Osteocyte (in vitro differentiated cells): ENCODE measurements at regions not wholly inside any gene's neighbourhood (a gene's known extent, or its start where the extent isn't known, plus 50 kb on each side); places are given as distances from the start of the nearest gene placed in this dataset.

ENCODE experiments used
- DNase-seq: peaks from one replicate; pipeline ENCODE4 v3.0.0; 2021; ENCODE audit warnings: mixed read lengths; ENCODE audit not compliant: unreplicated experiment; ENCODE audit errors: extremely low spot score
- H3K27ac Mint-ChIP-seq: one replicate; pipeline ENCODE4 v1.8.0; 2021; ENCODE audit warnings: mild to moderate bottlenecking, mixed read lengths; ENCODE audit not compliant: unreplicated experiment
- H3K27me3 Mint-ChIP-seq: one replicate; pipeline ENCODE4 v1.8.0; 2021; ENCODE audit warnings: mixed read lengths; ENCODE audit not compliant: unreplicated experiment
- H3K36me3 Mint-ChIP-seq: one replicate; pipeline ENCODE4 v1.8.0; 2021; ENCODE audit warnings: mixed read lengths; ENCODE audit not compliant: unreplicated experiment
- H3K4me1 Mint-ChIP-seq: one replicate; pipeline ENCODE4 v1.8.0; 2021; ENCODE audit warnings: mixed read lengths; ENCODE audit not compliant: unreplicated experiment
- H3K4me3 Mint-ChIP-seq: one replicate; pipeline ENCODE4 v1.8.0; 2021; ENCODE audit warnings: mild to moderate bottlenecking, moderate library complexity, mixed read lengths; ENCODE audit not compliant: unreplicated experiment
- H3K9me3 Mint-ChIP-seq: one replicate; pipeline ENCODE4 v1.8.0; 2021; ENCODE audit warnings: mixed read lengths; ENCODE audit not compliant: unreplicated experiment
- TF ChIP-seq, protein P1 (sequence below): fragments of 200-600 bp; sonication (generic); IDR thresholded peaks from 2 replicates; pipeline ENCODE4 v1.5.0; 2021; ENCODE audit warnings: antibody characterized with exemption, mild to moderate bottlenecking, moderate library complexity

- Mint-ChIP-seq H3K4me3 (no peak overlapping the region), H3K9me3 (no peaks in the 10 kb centered on the region), H3K27me3 (no peaks in the 10 kb centered on the region), H3K4me1 (peaks cover 25% of the 10 kb centered on the region), H3K36me3 (no peaks in the 10 kb centered on the region), H3K27ac (no peak overlapping the region)
- TF ChIP-seq, protein P1, sequence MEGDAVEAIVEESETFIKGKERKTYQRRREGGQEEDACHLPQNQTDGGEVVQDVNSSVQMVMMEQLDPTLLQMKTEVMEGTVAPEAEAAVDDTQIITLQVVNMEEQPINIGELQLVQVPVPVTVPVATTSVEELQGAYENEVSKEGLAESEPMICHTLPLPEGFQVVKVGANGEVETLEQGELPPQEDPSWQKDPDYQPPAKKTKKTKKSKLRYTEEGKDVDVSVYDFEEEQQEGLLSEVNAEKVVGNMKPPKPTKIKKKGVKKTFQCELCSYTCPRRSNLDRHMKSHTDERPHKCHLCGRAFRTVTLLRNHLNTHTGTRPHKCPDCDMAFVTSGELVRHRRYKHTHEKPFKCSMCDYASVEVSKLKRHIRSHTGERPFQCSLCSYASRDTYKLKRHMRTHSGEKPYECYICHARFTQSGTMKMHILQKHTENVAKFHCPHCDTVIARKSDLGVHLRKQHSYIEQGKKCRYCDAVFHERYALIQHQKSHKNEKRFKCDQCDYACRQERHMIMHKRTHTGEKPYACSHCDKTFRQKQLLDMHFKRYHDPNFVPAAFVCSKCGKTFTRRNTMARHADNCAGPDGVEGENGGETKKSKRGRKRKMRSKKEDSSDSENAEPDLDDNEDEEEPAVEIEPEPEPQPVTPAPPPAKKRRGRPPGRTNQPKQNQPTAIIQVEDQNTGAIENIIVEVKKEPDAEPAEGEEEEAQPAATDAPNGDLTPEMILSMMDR = no peak
- DNase-seq = no peak
These were observed 361.4 kb downstream of the EFNB2 start for GRCh38 chr13:106173891-106174610.

- H3K36me3 Mint-ChIP-seq = no peaks in the 10 kb centered on the region
- no peaks in the 10 kb centered on the region for H3K27me3 Mint-ChIP-seq
- peaks cover 25% of the 10 kb centered on the region for H3K4me1 Mint-ChIP-seq
- H3K9me3 Mint-ChIP-seq = no peaks in the 10 kb centered on the region
- no peak overlapping the region for H3K27ac Mint-ChIP-seq
- H3K4me3 Mint-ChIP-seq = no peak overlapping the region
- DNase-seq = no peak
- TF ChIP-seq, protein P1 = no peak
These were observed 362.1 kb downstream of the EFNB2 start for GRCh38 chr13:106173346-106173745.

DNA sequence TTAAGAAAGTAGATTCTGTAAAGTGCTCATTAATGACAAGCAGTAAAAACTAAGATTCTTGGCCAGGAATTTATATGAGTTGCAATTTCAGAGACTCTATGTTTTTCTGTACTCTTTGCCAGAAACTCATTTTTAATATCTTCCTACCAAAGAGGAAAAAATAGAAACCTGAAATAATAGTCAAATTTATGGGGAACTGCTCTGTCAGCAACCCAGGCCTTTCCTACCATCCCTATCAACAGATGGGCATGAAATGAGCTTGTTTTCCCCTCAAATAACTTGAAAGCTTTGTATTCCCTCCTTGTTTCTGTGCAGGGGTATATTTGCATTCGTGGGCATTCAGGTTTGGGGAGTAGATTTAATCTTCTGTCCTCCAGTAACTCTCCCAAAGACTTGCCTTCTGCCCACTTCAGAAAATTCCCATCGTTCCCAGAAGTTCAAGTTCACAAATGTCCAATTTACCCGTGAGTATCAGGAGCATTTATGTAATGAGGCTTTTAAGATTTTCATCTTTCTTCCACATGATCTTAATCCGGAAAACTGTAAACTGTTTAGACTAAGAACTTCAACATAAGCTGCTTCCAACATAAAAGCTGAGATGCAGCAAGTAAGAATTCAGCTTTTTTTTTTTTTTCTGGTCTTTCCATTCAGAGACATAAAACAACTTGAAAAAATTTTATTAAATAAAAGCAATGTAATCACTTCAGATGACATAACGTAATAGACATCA lies 363.1 kb downstream of the EFNB2 start:
- TF ChIP-seq, protein P1 = no peak
- DNase-seq = no peak
- no peak overlapping the region for H3K4me3 Mint-ChIP-seq

GRCh38 chr13:106163426-106163825 lies 372.0 kb downstream of the EFNB2 start:
- Mint-ChIP-seq H3K9me3 (peaks cover 12% of the 10 kb centered on the region), H3K27me3 (no peaks in the 10 kb centered on the region), H3K36me3 (peaks cover 3% of the 10 kb centered on the region), H3K4me1 (peaks cover 30% of the 10 kb centered on the region), H3K4me3 (no peak overlapping the region), H3K27ac (no peak overlapping the region)
- TF ChIP-seq, protein P1 = no peak
- no peak for DNase-seq

More for the DNA sequence above, 363.1 kb downstream of the EFNB2 start:
- Mint-ChIP-seq H3K36me3 (no peaks in the 10 kb centered on the region), H3K9me3 (peaks cover 5% of the 10 kb centered on the region), H3K27me3 (no peaks in the 10 kb centered on the region), H3K27ac (no peak overlapping the region), H3K4me1 (peaks cover 25% of the 10 kb centered on the region)

DNA sequence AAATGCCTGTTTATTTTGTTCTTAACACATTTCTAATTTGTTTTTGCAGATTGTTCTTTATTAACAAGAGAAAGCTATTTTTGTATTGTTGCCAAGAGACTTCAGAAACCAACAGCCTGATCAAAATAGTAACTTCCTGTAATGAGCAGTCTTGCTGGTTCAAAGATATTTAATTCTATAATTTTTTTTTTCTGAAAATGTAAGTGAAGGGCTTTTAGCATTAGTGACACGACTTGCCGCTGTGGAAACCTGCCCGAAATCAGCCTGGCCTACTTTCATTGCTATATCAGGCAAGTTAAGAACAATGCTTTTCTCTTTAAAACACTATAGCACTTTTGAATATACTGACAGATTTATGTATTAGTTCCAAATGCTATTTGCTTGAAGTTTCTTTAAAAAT lies 374.3 kb downstream of the EFNB2 start:
- Mint-ChIP-seq H3K27me3 (no peaks in the 10 kb centered on the region), H3K4me3 (no peak overlapping the region), H3K36me3 (peaks cover 3% of the 10 kb centered on the region), H3K27ac (peak overlapping the region; percentile 78), H3K9me3 (peaks cover 7% of the 10 kb centered on the region), H3K4me1 (peaks cover 41% of the 10 kb centered on the region)
- DNase-seq = no peak
- TF ChIP-seq, protein P1 = no peak
